WTC11 (cell line): ENCODE measurements at regions not wholly inside any gene's neighbourhood (a gene's known extent, or its start where the extent isn't known, plus 50 kb on each side); places are given as distances from the start of the nearest gene placed in this dataset.

Experiments
- ATAC-seq: fragments of 200-7000 bp; cut with Tn5 transposase; 2 replicates; pipeline ENCODE4 v1.10.0; 2021; ENCODE audit warnings: mild to moderate bottlenecking, moderate library complexity
- CTCF ChIA-PET: fragments of 300-600 bp; sonication (Branson Sonifier 250); formaldehyde crosslinking; loops from one replicate; lab custom pipeline; 2021; ENCODE audit warnings: antibody characterized with exemption; lab: Charles Lee
- POLR2A ChIA-PET: fragments of 350-600 bp; sonication (Branson Sonifier 250); formaldehyde crosslinking; loops from one replicate; lab custom pipeline; 2021; ENCODE audit warnings: antibody characterized with exemption; lab: Charles Lee
- DNase-seq: peaks from one replicate; pipeline ENCODE4 v3.0.0; 2021; ENCODE audit warnings: low spot score
- H3K27ac Mint-ChIP-seq: 2 replicates; pipeline ENCODE4 v1.8.0; 2021; ENCODE audit warnings: mixed read lengths
- H3K27me3 Mint-ChIP-seq: 2 replicates; pipeline ENCODE4 v1.8.0; 2021; ENCODE audit warnings: low read depth, mild to moderate bottlenecking, moderate library complexity, mixed read lengths
- H3K36me3 Mint-ChIP-seq: 2 replicates; pipeline ENCODE4 v1.8.0; 2021; ENCODE audit warnings: mixed read lengths
- H3K4me1 Mint-ChIP-seq: 2 replicates; pipeline ENCODE4 v1.8.0; 2022; ENCODE audit warnings: mixed read lengths
- H3K4me3 Mint-ChIP-seq: 2 replicates; pipeline ENCODE4 v1.8.0; 2021; ENCODE audit warnings: mild to moderate bottlenecking, moderate library complexity, mixed read lengths
- H3K9me3 Mint-ChIP-seq: 2 replicates; pipeline ENCODE4 v1.8.0; 2021; ENCODE audit warnings: mixed read lengths
- CREM ChIP-seq: sonication (generic); formaldehyde crosslinking; IDR thresholded peaks from 2 replicates; pipeline ENCODE4 v1.8.1; 2022; ENCODE audit warnings: mild to moderate bottlenecking, missing genetic modification reagents, moderate library complexity
- ESRRA ChIP-seq: sonication (generic); formaldehyde crosslinking; IDR thresholded peaks from 2 replicates; pipeline ENCODE4 v1.8.1; 2022; ENCODE audit warnings: mild to moderate bottlenecking, missing genetic modification reagents, borderline replicate concordance
- FOXJ3 ChIP-seq: sonication (generic); formaldehyde crosslinking; IDR thresholded peaks from 2 replicates; pipeline ENCODE4 v1.9.0; 2021; ENCODE audit warnings: missing genetic modification reagents, mild to moderate bottlenecking, borderline replicate concordance
- NFATC4 ChIP-seq: fragments of 250-450 bp; sonication (Bioruptor Pico); IDR thresholded peaks from 2 replicates; pipeline ENCODE4 v1.9.0; 2021; ENCODE audit warnings: mild to moderate bottlenecking
- SP1 ChIP-seq: sonication (generic); formaldehyde crosslinking; conservative IDR thresholded peaks from 2 replicates; pipeline ENCODE4 v1.8.1; 2022; ENCODE audit warnings: missing genetic modification reagents
- TEAD4 ChIP-seq: sonication (generic); formaldehyde crosslinking; IDR thresholded peaks from 2 replicates; pipeline ENCODE4 v1.8.0; 2022; ENCODE audit warnings: mild to moderate bottlenecking, missing genetic modification reagents
- ZNF671 ChIP-seq: fragments of 250-450 bp; sonication (Bioruptor Pico); IDR thresholded peaks from 2 replicates; pipeline ENCODE4 v1.8.0; 2021; ENCODE audit warnings: mild to moderate bottlenecking
- TF ChIP-seq, protein P1 (sequence below): sonication (generic); formaldehyde crosslinking; IDR thresholded peaks from 2 replicates; pipeline ENCODE4 v1.8.0; 2022; ENCODE audit warnings: mild to moderate bottlenecking, missing genetic modification reagents
- TF ChIP-seq, protein P2 (sequence below): sonication (generic); formaldehyde crosslinking; IDR thresholded peaks from 2 replicates; pipeline ENCODE4 v1.8.1; 2023; ENCODE audit warnings: mild to moderate bottlenecking, missing genetic modification reagents, borderline replicate concordance
- TF ChIP-seq, protein P3 (sequence below): fragments of 250-450 bp; sonication (Bioruptor Pico); IDR thresholded peaks from 2 replicates; pipeline ENCODE4 v1.8.0; 2021; ENCODE audit warnings: mild to moderate bottlenecking
- TF ChIP-seq, protein P4 (sequence below): sonication (generic); formaldehyde crosslinking; conservative IDR thresholded peaks from 2 replicates; pipeline ENCODE4 v1.8.1; 2022; ENCODE audit warnings: mild to moderate bottlenecking, missing genetic modification reagents
- TF ChIP-seq, protein P5 (sequence below): sonication (generic); formaldehyde crosslinking; IDR thresholded peaks from 2 replicates; pipeline ENCODE4 v1.8.0; 2023; ENCODE audit warnings: mild to moderate bottlenecking, missing genetic modification reagents
- TF ChIP-seq, protein P6 (sequence below): sonication (generic); formaldehyde crosslinking; IDR thresholded peaks from 2 replicates; pipeline ENCODE4 v1.8.1; 2023; ENCODE audit warnings: mild to moderate bottlenecking, missing genetic modification reagents, moderate library complexity
- TF ChIP-seq, protein P7 (sequence below): fragments of 250-450 bp; sonication (Bioruptor Pico); IDR thresholded peaks from 2 replicates; pipeline ENCODE4 v1.9.0; 2021; ENCODE audit warnings: mild to moderate bottlenecking, borderline replicate concordance
- TF ChIP-seq, protein P8 (sequence below): sonication (generic); formaldehyde crosslinking; IDR thresholded peaks from 2 replicates; pipeline ENCODE4 v1.8.0; 2023; ENCODE audit warnings: missing genetic modification reagents
- TF ChIP-seq, protein P9 (sequence below): sonication (generic); formaldehyde crosslinking; IDR thresholded peaks from 2 replicates; pipeline ENCODE4 v1.8.1; 2022; ENCODE audit warnings: mild to moderate bottlenecking, moderate library complexity, missing genetic modification reagents
- TF ChIP-seq, protein P10 (sequence below): fragments of 200-600 bp; IDR thresholded peaks from 2 replicates; pipeline ENCODE4 v1.8.0; 2022; ENCODE audit warnings: antibody characterized with exemption

DNA sequence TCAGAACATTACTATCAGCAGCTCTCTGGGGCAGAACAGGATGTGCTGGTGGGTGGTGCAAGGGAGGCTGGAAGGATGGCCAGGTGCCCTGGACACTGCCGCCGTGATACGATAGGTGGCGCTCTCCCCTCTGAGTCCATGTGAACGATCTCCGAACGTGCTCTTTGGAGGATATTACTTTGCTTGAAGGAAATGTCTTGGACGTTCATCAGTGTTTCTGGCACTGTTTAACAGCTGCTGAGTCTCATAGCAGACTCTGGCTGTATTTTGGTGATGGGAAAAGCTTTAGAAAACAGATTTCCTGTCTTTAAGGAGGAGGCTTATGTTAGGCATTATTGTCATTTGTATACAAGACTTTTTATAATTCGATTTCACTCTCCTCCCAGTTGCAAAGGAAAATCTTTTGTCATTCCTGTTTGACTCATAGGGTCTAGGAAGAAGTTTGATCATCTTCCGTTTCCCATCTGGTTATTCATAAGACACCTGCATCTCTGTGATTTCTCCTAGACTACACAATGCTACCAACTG is 386.2 kb upstream of the ADGRL2 start:
- POLR2A ChIA-PET: interaction anchor here (0.5 to 0.8 kb wide), 2 partner anchors 387 to 981 kb away, joined by 3 read pairs; partner anchors contain the start of gene ADGRL2
- H3K27ac Mint-ChIP-seq: peak overlapping the region; percentile 91
- no peaks in the 10 kb centered on the region for H3K9me3 Mint-ChIP-seq
- ATAC-seq: peak; percentile 96
- H3K36me3 Mint-ChIP-seq: no peaks in the 10 kb centered on the region
- peak; percentile 86 for DNase-seq
- CTCF ChIA-PET: interaction anchor here (0.5 to 2.3 kb wide), 33 partner anchors 11 to 546 kb away, joined by 3 to 20 read pairs (median 4); no protein-coding TSS in a partner anchor
- no peak overlapping the region for H3K4me3 Mint-ChIP-seq
- no peaks in the 10 kb centered on the region for H3K27me3 Mint-ChIP-seq
- H3K4me1 Mint-ChIP-seq: peaks cover 57% of the 10 kb centered on the region
- TF ChIP-seq, protein P1, sequence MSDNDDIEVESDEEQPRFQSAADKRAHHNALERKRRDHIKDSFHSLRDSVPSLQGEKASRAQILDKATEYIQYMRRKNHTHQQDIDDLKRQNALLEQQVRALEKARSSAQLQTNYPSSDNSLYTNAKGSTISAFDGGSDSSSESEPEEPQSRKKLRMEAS (CRISPR knock-in tag): peak; percentile 57; the same call in 1 of the 2 replicates
- no peak for TF ChIP-seq ESRRA
- TF ChIP-seq, protein P2, sequence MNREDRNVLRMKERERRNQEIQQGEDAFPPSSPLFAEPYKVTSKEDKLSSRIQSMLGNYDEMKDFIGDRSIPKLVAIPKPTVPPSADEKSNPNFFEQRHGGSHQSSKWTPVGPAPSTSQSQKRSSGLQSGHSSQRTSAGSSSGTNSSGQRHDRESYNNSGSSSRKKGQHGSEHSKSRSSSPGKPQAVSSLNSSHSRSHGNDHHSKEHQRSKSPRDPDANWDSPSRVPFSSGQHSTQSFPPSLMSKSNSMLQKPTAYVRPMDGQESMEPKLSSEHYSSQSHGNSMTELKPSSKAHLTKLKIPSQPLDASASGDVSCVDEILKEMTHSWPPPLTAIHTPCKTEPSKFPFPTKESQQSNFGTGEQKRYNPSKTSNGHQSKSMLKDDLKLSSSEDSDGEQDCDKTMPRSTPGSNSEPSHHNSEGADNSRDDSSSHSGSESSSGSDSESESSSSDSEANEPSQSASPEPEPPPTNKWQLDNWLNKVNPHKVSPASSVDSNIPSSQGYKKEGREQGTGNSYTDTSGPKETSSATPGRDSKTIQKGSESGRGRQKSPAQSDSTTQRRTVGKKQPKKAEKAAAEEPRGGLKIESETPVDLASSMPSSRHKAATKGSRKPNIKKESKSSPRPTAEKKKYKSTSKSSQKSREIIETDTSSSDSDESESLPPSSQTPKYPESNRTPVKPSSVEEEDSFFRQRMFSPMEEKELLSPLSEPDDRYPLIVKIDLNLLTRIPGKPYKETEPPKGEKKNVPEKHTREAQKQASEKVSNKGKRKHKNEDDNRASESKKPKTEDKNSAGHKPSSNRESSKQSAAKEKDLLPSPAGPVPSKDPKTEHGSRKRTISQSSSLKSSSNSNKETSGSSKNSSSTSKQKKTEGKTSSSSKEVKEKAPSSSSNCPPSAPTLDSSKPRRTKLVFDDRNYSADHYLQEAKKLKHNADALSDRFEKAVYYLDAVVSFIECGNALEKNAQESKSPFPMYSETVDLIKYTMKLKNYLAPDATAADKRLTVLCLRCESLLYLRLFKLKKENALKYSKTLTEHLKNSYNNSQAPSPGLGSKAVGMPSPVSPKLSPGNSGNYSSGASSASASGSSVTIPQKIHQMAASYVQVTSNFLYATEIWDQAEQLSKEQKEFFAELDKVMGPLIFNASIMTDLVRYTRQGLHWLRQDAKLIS (CRISPR knock-in tag): 0 out of 2 replicates have a peak, but pooled peaks have one; percentile 71
- TF ChIP-seq NFATC4 (CRISPR knock-in tag): no peak
- TF ChIP-seq, protein P3, sequence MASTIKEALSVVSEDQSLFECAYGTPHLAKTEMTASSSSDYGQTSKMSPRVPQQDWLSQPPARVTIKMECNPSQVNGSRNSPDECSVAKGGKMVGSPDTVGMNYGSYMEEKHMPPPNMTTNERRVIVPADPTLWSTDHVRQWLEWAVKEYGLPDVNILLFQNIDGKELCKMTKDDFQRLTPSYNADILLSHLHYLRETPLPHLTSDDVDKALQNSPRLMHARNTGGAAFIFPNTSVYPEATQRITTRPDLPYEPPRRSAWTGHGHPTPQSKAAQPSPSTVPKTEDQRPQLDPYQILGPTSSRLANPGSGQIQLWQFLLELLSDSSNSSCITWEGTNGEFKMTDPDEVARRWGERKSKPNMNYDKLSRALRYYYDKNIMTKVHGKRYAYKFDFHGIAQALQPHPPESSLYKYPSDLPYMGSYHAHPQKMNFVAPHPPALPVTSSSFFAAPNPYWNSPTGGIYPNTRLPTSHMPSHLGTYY (CRISPR knock-in tag): no peak
- TF ChIP-seq, protein P4, sequence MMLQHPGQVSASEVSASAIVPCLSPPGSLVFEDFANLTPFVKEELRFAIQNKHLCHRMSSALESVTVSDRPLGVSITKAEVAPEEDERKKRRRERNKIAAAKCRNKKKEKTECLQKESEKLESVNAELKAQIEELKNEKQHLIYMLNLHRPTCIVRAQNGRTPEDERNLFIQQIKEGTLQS: no peak
- TF ChIP-seq, protein P5, sequence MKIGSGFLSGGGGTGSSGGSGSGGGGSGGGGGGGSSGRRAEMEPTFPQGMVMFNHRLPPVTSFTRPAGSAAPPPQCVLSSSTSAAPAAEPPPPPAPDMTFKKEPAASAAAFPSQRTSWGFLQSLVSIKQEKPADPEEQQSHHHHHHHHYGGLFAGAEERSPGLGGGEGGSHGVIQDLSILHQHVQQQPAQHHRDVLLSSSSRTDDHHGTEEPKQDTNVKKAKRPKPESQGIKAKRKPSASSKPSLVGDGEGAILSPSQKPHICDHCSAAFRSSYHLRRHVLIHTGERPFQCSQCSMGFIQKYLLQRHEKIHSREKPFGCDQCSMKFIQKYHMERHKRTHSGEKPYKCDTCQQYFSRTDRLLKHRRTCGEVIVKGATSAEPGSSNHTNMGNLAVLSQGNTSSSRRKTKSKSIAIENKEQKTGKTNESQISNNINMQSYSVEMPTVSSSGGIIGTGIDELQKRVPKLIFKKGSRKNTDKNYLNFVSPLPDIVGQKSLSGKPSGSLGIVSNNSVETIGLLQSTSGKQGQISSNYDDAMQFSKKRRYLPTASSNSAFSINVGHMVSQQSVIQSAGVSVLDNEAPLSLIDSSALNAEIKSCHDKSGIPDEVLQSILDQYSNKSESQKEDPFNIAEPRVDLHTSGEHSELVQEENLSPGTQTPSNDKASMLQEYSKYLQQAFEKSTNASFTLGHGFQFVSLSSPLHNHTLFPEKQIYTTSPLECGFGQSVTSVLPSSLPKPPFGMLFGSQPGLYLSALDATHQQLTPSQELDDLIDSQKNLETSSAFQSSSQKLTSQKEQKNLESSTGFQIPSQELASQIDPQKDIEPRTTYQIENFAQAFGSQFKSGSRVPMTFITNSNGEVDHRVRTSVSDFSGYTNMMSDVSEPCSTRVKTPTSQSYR (CRISPR knock-in tag): no peak
- TF ChIP-seq CREM: peak; percentile 48; the same call in 1 of the 2 replicates
- TF ChIP-seq, protein P6, sequence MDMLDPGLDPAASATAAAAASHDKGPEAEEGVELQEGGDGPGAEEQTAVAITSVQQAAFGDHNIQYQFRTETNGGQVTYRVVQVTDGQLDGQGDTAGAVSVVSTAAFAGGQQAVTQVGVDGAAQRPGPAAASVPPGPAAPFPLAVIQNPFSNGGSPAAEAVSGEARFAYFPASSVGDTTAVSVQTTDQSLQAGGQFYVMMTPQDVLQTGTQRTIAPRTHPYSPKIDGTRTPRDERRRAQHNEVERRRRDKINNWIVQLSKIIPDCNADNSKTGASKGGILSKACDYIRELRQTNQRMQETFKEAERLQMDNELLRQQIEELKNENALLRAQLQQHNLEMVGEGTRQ (CRISPR knock-in tag): 0 out of 2 replicates have a peak, but pooled peaks have one; percentile 8
- 0 out of 2 replicates have a peak, but pooled peaks have one; percentile 23 for TF ChIP-seq SP1
- TF ChIP-seq, protein P7, sequence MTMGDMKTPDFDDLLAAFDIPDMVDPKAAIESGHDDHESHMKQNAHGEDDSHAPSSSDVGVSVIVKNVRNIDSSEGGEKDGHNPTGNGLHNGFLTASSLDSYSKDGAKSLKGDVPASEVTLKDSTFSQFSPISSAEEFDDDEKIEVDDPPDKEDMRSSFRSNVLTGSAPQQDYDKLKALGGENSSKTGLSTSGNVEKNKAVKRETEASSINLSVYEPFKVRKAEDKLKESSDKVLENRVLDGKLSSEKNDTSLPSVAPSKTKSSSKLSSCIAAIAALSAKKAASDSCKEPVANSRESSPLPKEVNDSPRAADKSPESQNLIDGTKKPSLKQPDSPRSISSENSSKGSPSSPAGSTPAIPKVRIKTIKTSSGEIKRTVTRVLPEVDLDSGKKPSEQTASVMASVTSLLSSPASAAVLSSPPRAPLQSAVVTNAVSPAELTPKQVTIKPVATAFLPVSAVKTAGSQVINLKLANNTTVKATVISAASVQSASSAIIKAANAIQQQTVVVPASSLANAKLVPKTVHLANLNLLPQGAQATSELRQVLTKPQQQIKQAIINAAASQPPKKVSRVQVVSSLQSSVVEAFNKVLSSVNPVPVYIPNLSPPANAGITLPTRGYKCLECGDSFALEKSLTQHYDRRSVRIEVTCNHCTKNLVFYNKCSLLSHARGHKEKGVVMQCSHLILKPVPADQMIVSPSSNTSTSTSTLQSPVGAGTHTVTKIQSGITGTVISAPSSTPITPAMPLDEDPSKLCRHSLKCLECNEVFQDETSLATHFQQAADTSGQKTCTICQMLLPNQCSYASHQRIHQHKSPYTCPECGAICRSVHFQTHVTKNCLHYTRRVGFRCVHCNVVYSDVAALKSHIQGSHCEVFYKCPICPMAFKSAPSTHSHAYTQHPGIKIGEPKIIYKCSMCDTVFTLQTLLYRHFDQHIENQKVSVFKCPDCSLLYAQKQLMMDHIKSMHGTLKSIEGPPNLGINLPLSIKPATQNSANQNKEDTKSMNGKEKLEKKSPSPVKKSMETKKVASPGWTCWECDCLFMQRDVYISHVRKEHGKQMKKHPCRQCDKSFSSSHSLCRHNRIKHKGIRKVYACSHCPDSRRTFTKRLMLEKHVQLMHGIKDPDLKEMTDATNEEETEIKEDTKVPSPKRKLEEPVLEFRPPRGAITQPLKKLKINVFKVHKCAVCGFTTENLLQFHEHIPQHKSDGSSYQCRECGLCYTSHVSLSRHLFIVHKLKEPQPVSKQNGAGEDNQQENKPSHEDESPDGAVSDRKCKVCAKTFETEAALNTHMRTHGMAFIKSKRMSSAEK (CRISPR knock-in tag): no peak
- TF ChIP-seq, protein P8, sequence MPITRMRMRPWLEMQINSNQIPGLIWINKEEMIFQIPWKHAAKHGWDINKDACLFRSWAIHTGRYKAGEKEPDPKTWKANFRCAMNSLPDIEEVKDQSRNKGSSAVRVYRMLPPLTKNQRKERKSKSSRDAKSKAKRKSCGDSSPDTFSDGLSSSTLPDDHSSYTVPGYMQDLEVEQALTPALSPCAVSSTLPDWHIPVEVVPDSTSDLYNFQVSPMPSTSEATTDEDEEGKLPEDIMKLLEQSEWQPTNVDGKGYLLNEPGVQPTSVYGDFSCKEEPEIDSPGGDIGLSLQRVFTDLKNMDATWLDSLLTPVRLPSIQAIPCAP (CRISPR knock-in tag): no peak
- 0 out of 2 replicates have a peak, but pooled peaks have one; percentile 27 for TF ChIP-seq FOXJ3 (CRISPR knock-in tag)
- TF ChIP-seq TEAD4 (CRISPR knock-in tag): no peak
- no peak for TF ChIP-seq ZNF671 (CRISPR knock-in tag)
- TF ChIP-seq, protein P9, sequence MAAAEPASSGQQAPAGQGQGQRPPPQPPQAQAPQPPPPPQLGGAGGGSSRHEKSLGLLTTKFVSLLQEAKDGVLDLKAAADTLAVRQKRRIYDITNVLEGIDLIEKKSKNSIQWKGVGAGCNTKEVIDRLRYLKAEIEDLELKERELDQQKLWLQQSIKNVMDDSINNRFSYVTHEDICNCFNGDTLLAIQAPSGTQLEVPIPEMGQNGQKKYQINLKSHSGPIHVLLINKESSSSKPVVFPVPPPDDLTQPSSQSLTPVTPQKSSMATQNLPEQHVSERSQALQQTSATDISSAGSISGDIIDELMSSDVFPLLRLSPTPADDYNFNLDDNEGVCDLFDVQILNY (CRISPR knock-in tag): 0 out of 2 replicates have a peak, but pooled peaks have one; percentile 15
- TF ChIP-seq, protein P10, sequence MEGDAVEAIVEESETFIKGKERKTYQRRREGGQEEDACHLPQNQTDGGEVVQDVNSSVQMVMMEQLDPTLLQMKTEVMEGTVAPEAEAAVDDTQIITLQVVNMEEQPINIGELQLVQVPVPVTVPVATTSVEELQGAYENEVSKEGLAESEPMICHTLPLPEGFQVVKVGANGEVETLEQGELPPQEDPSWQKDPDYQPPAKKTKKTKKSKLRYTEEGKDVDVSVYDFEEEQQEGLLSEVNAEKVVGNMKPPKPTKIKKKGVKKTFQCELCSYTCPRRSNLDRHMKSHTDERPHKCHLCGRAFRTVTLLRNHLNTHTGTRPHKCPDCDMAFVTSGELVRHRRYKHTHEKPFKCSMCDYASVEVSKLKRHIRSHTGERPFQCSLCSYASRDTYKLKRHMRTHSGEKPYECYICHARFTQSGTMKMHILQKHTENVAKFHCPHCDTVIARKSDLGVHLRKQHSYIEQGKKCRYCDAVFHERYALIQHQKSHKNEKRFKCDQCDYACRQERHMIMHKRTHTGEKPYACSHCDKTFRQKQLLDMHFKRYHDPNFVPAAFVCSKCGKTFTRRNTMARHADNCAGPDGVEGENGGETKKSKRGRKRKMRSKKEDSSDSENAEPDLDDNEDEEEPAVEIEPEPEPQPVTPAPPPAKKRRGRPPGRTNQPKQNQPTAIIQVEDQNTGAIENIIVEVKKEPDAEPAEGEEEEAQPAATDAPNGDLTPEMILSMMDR: peak; percentile 96
